Transverse colon (tissue), 4 donors: ENCODE measurements at regions not wholly inside any gene's neighbourhood (a gene's known extent, or its start where the extent isn't known, plus 50 kb on each side); places are given as distances from the start of the nearest gene placed in this dataset.

Experiments
- EP300 ChIP-seq: sonication (generic); formaldehyde crosslinking; IDR thresholded peaks from one replicate; pipeline ENCODE4 v1.6.1; 2017; ENCODE audit warnings: antibody characterized with exemption, low read depth
- POLR2A ChIP-seq: fragments of 450-650 bp; IDR thresholded peaks from one replicate; pipeline ENCODE4 v1.6.1; 2016; ENCODE audit warnings: antibody characterized with exemption, mild to moderate bottlenecking, moderate library complexity
- POLR2AphosphoS5 ChIP-seq, 3 donors: sonication (generic); formaldehyde crosslinking; IDR thresholded peaks; one replicate each; pipeline ENCODE4 v1.6.1; 2016; ENCODE audit warnings: antibody characterized with exemption in 3 of 3
- TF ChIP-seq, protein P1 (sequence below), 5 experiments: fragments of 200-600 bp in 3 of 5; fragments of 450-650 bp in 2 of 5; sonication (generic) in 3 of 5; IDR thresholded peaks; 1 replicate in 2 of 5; 2 replicates in 3 of 5; pipeline ENCODE4 v1.5.1; 2016 to 2017; ENCODE audit warnings: antibody characterized with exemption in 5 of 5, inconsistent platforms in 3 of 5, mild to moderate bottlenecking in 2 of 5, moderate library complexity in 1 of 5

DNA sequence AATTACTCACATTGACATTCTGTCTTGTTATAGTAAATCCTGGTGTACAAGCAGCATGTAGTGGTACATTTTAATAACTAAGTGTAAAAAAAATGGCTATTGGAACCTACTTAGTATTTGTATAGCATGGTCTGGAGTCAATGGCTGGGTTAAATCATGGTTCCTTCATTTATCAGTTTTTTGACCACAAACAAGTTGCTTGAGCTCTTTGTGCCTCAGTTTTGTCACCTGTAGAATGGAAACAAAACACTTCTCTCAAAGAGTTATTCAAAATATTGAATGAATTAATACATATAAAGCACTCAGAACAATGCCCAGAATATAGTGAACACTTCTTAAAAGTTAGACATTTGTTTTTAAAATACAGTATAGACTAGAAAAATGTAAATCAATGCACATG is 93.2 kb upstream of the HS3ST5 start:
- TF ChIP-seq, protein P1, sequence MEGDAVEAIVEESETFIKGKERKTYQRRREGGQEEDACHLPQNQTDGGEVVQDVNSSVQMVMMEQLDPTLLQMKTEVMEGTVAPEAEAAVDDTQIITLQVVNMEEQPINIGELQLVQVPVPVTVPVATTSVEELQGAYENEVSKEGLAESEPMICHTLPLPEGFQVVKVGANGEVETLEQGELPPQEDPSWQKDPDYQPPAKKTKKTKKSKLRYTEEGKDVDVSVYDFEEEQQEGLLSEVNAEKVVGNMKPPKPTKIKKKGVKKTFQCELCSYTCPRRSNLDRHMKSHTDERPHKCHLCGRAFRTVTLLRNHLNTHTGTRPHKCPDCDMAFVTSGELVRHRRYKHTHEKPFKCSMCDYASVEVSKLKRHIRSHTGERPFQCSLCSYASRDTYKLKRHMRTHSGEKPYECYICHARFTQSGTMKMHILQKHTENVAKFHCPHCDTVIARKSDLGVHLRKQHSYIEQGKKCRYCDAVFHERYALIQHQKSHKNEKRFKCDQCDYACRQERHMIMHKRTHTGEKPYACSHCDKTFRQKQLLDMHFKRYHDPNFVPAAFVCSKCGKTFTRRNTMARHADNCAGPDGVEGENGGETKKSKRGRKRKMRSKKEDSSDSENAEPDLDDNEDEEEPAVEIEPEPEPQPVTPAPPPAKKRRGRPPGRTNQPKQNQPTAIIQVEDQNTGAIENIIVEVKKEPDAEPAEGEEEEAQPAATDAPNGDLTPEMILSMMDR (IDR thresholded peaks at IDR 0.05) = no peak
- no peak for TF ChIP-seq POLR2AphosphoS5 (IDR thresholded peaks at IDR 0.05)
- no peak for TF ChIP-seq POLR2A
- no peak for TF ChIP-seq EP300
